ENCODE measurements at regions not wholly inside any gene's neighbourhood (a gene's known extent, or its start where the extent isn't known, plus 50 kb on each side); places are given as distances from the start of the nearest gene placed in this dataset.
"Not testable (repeated sequence)": the region's sequence is repeated elsewhere in the genome, so short reads cannot be mapped to it uniquely, and the experiment has no call there.

GRCh38 chrX:1103360-1103759, 109.1 kb downstream of the CRLF2 start:
- no peak for DNase-seq (ENCODE audit: low spot score)

DNA sequence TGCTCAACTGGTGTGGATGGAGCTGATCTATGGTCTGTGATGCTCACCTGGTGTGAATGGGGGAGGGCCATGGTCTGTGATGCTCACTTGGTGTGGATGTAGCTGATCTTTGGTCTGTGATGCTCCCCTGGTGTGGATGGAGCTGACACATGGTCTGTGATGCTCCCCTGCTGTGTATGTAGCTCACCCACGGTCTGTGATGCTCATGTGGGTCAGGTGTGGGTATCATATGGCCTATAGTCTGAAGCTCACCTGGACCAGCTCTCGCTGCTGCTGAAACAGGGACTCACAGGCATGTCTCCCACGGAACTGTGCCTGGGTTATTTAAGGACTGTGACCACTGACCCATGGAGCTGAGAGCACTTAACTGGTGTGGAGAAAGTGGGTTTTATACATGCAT, 109.7 kb downstream of the CRLF2 start:
- no peak for DNase-seq (ENCODE audit: low spot score)

GRCh38 chrX:1102221-1102620, 110.2 kb downstream of the CRLF2 start:
- DNase-seq (ENCODE audit: low spot score), result not testable (repeated sequence)

GRCh38 chrX:1099146-1099770, 113.2 kb downstream of the CRLF2 start:
- no peak for DNase-seq (ENCODE audit: low spot score)

GRCh38 chrX:1097328-1097727, 115.1 kb downstream of the CRLF2 start:
- no peak for DNase-seq (ENCODE audit: low spot score)

DNA sequence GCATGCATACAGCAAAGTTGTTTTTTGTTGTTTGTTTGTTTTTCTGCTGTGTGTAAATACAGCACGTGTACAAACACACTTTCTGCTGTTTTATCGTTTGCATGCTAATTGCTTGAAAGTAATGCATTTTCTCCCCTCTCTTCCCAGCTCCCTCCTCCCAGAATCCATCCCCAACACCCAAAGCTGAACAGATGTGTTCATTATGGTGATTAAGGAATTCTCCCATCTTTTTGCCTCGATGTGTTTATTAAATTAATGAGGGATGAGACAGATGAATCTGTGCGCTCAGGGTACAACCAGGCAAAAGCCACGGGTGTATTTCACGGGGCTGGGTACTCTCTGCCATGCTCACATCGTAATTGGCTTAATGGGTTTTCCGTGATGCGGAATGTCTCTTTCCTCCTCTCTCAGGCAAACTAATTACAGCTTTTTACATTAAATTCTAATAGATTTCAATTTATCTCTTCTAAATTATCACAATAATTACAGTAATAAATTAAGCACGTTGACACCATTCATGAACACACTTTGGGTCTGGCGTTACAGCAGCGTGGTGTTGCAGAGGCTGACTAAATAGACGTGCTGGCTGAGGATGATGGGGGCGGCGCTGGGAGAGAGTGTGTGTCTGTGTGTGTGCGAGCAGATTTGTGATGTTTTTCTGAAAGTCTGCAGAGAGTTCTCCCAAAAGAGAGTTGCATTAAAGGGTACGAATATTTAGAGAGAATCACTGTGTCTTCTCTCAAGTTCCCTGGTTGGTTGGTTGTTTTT, 117.7 kb downstream of the CRLF2 start:
- DNase-seq (ENCODE audit: low spot score), result no peak

DNA sequence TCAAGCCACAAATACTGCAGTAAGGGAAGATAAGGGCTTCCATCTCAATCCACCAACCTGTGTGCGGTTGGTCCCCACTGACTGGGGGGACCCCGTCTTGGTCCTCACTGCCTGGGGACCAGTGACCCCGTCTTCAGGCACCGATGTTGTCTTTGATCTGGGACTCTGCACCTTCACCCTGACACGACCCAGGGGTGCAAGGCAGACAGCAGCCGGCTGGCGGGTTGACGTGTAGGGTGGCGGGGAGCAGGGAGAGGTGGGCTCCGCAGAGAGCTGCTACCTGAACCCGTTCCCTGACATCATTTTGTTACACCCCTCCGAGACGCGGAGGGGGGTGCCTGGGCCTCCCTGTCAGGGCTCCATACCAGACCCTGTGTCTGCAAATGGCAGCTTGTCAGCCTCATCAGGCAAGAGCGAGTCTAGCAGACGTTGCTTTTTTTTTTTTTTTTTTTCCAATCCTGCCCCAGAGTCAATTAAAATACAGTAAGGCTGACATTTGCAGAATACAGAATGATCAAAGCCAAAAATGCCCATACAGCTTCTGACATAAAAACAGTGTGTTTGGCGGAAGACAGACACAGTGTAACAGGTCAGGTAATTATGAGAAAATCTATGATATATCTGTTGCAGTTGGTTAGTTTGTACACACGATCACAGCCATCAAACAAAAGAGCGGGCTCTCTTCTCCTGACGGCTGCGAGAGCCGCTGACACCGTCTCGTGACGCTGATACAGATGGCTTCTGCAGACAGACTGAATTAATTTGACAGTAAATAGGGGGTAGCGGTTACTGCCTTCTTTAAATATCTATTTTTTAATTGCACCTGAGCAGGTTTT, 118.6 kb downstream of the CRLF2 start:
- no peak for DNase-seq (ENCODE audit: low spot score)

- DNase-seq (ENCODE audit: low spot score), result no peak
Measured at GRCh38 chrX:1093121-1093520, 119.3 kb downstream of the CRLF2 start.

- no peak for DNase-seq (ENCODE audit: low spot score)
Measured at GRCh38 chrX:1086444-1087409, 125.7 kb downstream of the CRLF2 start.

DNA sequence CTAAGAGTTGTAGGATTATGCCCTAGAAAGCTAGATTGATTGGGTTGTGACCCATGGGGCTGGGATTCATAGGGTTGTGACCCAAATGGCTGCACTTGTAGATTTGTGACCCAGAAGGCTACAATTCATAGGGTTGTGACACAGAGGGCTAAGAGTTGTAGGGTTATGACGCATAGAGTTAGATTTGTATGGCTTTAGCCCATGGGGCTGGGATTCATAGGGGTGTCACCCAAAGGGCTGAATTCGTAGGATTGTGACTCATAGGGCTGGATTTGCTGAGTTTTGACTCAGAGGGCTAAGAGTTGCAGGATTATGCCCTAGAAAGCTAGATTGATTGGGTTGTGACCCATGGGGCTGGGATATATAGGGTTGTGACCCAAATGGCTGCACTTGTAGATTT, 126.6 kb downstream of the CRLF2 start:
- not testable (repeated sequence) for DNase-seq (ENCODE audit: low spot score)

DNA sequence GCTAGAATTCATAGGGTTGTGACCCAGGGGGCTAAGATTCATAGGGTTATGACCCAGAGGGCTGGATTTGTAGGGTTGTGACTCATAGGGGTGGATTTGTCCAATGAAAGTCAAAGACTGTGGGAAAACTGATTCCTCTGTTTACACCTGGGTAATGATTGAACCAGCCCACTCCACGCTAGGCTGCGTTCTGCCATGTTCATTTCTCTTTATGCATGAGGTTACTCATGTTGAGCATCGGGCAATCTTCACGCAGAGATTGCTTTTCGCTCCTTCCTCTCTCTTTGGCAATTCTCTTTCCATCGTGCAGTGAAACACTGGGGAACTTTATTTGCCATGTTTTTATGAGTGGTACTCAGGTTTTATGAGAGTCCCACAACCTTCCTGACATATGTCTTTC, 127.8 kb downstream of the CRLF2 start:
- no peak for DNase-seq (ENCODE audit: low spot score)

DNA sequence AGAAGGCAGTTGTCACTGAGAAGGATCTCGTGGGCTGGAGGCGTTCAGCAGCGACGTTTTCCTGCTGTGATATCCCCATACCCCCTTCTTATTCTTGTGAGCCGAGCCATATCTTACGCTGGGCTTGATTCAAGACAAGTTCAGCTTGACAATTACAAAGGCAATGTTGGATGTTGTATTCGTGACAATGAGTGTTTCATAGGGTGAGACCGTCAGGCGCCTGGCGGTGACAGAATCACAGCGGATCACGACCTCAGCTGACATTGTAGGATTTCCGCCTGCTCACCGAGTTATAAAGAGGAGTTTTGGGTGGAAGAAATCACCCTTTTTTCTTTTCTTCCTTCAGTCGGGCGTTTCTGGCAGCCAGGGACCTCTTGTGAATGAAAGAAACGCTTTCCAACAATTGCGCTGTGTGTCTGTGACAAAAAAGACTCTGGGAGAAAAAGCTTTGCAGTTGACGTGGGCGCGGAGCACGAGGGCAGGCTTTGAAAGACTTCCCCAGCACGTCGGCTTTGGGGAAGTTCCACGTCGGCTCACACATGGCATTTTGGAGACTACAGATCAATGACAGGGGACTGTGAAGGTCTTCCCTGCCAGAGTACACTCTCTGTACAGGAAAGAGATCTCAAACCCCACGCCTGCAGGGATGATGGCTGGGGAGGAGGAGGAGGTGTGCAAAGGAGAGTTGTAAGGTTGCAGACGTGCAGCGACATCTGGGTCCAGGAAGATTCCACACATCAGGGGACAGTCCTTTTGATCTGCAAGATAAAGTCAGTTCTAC, 135.4 kb downstream of the CRLF2 start:
- DNase-seq (ENCODE audit: low spot score), result peak; percentile 7

DNA sequence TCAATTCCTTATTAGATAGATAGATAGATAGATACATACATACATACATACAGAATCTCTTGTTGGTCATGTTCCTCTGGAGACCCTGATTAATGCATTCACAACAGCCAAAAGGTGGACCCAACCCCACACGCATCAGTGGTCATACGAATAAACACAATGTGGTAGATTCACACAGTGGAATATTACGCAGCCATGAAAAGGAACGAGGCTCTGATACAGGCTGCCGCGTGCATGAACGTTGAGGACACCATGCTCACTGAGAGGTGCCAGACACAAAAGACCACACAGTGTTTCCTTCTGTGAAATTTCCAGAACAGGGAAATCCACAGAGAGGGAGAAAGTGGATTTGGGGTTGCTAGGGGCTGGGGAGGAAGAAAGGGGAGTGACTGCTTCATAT, 136.7 kb downstream of the CRLF2 start:
- no peak for DNase-seq (ENCODE audit: low spot score)

DNA sequence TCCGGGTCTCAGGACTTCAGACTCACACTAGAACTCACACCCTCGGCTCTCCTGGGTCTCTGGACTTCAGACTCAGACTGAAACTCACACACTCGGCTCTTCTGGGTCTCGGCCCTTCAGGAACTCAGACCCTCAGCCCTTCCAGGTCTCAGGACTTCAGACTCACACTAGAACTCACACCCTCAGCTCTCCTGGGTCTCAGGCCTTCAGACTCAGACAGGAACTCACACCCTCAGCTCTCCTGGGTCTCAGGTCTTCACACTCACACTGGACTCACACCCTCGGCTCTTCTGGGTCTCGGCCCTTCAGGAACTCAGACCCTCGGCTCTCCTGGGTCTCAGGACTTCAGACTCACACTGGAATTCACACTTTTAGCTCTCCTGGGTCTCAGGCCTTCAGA, 137.3 kb downstream of the CRLF2 start:
- no peak for DNase-seq (ENCODE audit: low spot score)

DNA sequence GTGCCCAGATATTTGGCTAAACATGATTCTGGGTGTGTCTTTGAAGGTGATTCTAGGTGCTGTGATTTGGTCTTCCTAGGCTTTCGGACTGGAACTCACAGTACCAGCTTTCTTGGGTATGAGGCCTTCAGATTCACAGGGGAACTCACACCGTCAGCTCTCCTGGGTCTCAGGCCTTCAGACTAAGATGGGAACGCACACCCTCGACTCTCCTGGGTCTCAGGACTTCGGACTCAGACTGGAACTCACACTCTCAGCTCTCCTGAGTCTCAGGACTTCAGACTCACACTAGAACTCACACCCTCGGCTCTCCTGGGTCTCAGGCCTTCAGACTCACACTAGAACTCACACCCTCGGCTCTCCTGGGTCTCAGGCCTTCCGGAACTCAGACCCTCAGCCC, 137.7 kb downstream of the CRLF2 start:
- no peak for DNase-seq (ENCODE audit: low spot score)

DNA sequence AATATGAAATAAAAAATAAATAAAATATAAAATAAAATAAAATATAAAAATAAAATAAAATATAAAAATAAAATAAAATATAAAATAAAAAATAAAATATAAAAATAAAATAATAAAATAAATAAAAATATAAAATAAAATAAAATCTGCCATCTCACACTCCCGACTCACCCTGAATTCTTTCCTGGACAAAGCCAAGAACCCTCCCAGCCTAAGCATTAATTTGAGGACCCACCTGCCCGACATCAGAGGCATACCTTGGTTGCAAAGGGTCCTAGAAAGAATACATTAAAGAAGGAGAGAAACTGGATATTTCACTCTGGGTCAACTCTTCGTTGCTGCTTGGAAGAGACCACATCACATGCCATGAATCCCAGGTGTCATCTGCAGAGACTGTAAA, 138.3 kb downstream of the CRLF2 start:
- no peak for DNase-seq (ENCODE audit: low spot score)

- no peak for DNase-seq (ENCODE audit: low spot score)
Measured at GRCh38 chrX:1072637-1073377, 139.6 kb downstream of the CRLF2 start.

DNA sequence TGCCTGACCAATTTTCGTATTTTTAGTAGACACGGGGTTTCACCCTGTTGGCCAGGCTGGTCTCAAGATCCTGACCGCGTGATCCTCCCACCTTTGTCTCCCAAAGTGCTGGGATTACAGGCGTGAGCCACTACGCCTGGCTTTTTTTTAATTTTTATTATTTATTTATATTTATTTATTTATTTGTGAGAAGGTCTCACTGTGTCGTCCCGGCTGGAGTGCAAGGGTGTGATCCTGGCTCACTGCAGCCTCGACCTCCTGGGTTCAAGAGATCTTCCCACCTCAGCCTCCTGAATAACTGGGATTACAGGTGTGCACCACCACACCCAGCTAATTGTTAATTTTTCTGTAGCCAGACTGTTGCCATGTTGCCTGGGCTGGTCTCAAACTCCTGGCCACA, 141.1 kb downstream of the CRLF2 start:
- DNase-seq (ENCODE audit: low spot score), result no peak

DNA sequence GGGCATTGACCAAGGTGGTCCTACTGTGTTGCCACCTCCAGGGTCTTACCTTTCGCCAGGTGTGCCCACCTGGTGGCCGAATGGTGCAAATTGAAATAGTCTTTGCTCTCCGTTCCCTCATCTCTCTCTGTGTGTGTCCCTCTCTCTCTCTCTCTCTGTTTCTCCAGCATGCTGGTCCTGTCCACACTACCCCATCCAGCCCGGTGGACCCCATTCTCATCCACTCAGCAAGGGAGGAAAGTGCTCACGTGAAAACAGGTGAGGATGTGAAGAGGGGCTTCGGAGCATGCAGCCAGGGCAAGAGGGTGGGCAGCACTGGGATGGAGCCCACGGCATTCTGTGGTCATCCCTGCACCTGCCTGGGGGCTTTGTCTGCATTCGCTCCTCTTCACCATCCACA, 150.1 kb downstream of the CRLF2 start:
- no peak for DNase-seq (ENCODE audit: low spot score)

DNA sequence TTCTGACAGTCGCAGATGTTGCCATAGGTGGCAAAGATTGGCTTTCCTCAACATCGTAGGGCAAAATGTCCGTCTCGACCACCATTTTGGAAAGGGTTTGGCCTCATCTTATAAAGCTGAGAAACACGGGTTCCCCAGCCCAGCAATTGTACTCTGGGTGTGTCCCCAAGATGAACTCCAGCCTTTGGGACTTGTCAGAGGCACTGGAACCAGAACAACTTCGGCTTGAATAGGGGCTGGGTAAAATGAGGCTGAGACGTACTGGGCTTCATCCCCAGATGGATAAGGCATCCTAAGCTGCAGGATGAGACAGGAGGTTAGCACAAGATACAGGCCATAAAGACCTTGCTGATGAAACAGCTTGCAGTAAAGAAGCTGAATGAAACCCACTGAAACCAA, 151.9 kb downstream of the CRLF2 start:
- no peak for DNase-seq (ENCODE audit: low spot score)

Measured in putamen (tissue), 1 donor.